ENCODE measurements at regions not wholly inside any gene's neighbourhood (a gene's known extent, or its start where the extent isn't known, plus 50 kb on each side); places are given as distances from the start of the nearest gene placed in this dataset.

GRCh38 chr7:67519171-67519570, 522.5 kb downstream of the TYW1 start:
- TF ChIP-seq, protein P1, sequence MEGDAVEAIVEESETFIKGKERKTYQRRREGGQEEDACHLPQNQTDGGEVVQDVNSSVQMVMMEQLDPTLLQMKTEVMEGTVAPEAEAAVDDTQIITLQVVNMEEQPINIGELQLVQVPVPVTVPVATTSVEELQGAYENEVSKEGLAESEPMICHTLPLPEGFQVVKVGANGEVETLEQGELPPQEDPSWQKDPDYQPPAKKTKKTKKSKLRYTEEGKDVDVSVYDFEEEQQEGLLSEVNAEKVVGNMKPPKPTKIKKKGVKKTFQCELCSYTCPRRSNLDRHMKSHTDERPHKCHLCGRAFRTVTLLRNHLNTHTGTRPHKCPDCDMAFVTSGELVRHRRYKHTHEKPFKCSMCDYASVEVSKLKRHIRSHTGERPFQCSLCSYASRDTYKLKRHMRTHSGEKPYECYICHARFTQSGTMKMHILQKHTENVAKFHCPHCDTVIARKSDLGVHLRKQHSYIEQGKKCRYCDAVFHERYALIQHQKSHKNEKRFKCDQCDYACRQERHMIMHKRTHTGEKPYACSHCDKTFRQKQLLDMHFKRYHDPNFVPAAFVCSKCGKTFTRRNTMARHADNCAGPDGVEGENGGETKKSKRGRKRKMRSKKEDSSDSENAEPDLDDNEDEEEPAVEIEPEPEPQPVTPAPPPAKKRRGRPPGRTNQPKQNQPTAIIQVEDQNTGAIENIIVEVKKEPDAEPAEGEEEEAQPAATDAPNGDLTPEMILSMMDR (conservative IDR thresholded peaks at IDR 0.05): no peak
- no peak for TF ChIP-seq ZFX (IDR thresholded peaks at IDR 0.05)

Measured in C4-2B (cell line).